CD4-positive, alpha-beta memory T cell (primary cell): ENCODE measurements at regions not wholly inside any gene's neighbourhood (a gene's known extent, or its start where the extent isn't known, plus 50 kb on each side); places are given as distances from the start of the nearest gene placed in this dataset.

Source experiments
- CTCF ChIA-PET: fragments of 350-600 bp; sonication (Branson Sonifier 250); formaldehyde crosslinking; loops from one replicate; lab custom pipeline; 2021; ENCODE audit warnings: inconsistent platforms; ENCODE audit not compliant: partially characterized antibody; lab: Charles Lee
- POLR2A ChIA-PET: fragments of 350-600 bp; sonication (Branson Sonifier 250); formaldehyde crosslinking; loops from one replicate; lab custom pipeline; 2021; ENCODE audit not compliant: partially characterized antibody; lab: Charles Lee
- DNase-seq, 5 donors: peaks; one replicate each; pipeline versions ENCODE4 v3.0.0 to v3.0.0-alpha.2; 2020 to 2022; ENCODE audit warnings: mixed read lengths in 1 of 5
- H3K27ac ChIP-seq: one replicate; pipeline ENCODE4 v1.7.0; 2013; ENCODE audit warnings: low read depth, low read length
- H3K27me3 ChIP-seq: 2 replicates; pipeline ENCODE4 v1.7.0; 2013; ENCODE audit warnings: mild to moderate bottlenecking, low read length, moderate library complexity; ENCODE audit not compliant: insufficient read depth
- H3K36me3 ChIP-seq: 2 replicates; pipeline ENCODE4 v1.7.0; 2013; ENCODE audit warnings: mild to moderate bottlenecking, low read length, moderate library complexity; ENCODE audit not compliant: insufficient read depth
- H3K4me1 ChIP-seq: 2 replicates; pipeline ENCODE4 v1.7.0; 2013; ENCODE audit warnings: mild to moderate bottlenecking, low read length, moderate library complexity; ENCODE audit not compliant: insufficient read depth
- H3K4me3 ChIP-seq, 2 donors: one replicate each; pipeline ENCODE4 v1.7.0; 2013; ENCODE audit warnings: low read length in 2 of 2, mild to moderate bottlenecking in 1 of 2
- H3K9me3 ChIP-seq, 2 donors: one replicate each; pipeline ENCODE4 v1.7.0; 2013; ENCODE audit warnings: low read length in 2 of 2, control low read depth in 1 of 2; ENCODE audit not compliant: control insufficient read depth in 1 of 2
- H3K27ac Mint-ChIP-seq, 7 donors: one replicate each; pipeline ENCODE4 v1.8.0; 2020 to 2021; ENCODE audit warnings: mixed read lengths in 7 of 7, mild to moderate bottlenecking in 6 of 7, inconsistent platforms in 3 of 7, moderate library complexity in 3 of 7
- H3K27me3 Mint-ChIP-seq, 2 donors: one replicate each; pipeline ENCODE4 v1.8.0; 2020 to 2021; ENCODE audit warnings: mixed read lengths in 2 of 2
- H3K36me3 Mint-ChIP-seq, 2 donors: one replicate each; pipeline ENCODE4 v1.8.0; 2020 to 2021; ENCODE audit warnings: mixed read lengths in 2 of 2, inconsistent platforms in 1 of 2, mild to moderate bottlenecking in 1 of 2
- H3K4me1 Mint-ChIP-seq, 4 donors: one replicate each; pipeline ENCODE4 v1.8.0; 2020 to 2021; ENCODE audit warnings: mixed read lengths in 4 of 4, mild to moderate bottlenecking in 1 of 4
- H3K4me3 Mint-ChIP-seq, 8 donors: one replicate each; pipeline ENCODE4 v1.8.0; 2020 to 2021; ENCODE audit warnings: mixed read lengths in 8 of 8, mild to moderate bottlenecking in 7 of 8, moderate library complexity in 6 of 8, inconsistent platforms in 3 of 8
- H3K9me3 Mint-ChIP-seq, 8 donors: one replicate each; pipeline ENCODE4 v1.8.0; 2020 to 2021; ENCODE audit warnings: mixed read lengths in 8 of 8, mild to moderate bottlenecking in 5 of 8, inconsistent platforms in 3 of 8, moderate library complexity in 1 of 8
- intact Hi-C: fragments of 100-400 bp; cut with micrococcal nuclease; formaldehyde crosslinking; loops from one replicate; pipeline ENCODE4 v1.15.1; 2023

- no peaks in the 10 kb centered on the region for H3K4me1 ChIP-seq
- H3K27me3 ChIP-seq: no peaks in the 10 kb centered on the region
- H3K36me3 Mint-ChIP-seq: no peaks in the 10 kb centered on the region
- H3K9me3 ChIP-seq: no peaks in the 10 kb centered on the region
- no peaks in the 10 kb centered on the region for H3K4me1 Mint-ChIP-seq
- intact Hi-C loops: no loop called here
- no peak overlapping the region for H3K27ac ChIP-seq
- H3K27ac Mint-ChIP-seq: no peak overlapping the region
- POLR2A ChIA-PET: no interaction called here
- no peak overlapping the region for H3K4me3 ChIP-seq
- no peak overlapping the region for H3K4me3 Mint-ChIP-seq
- peaks cover 3 to 6% of the 10 kb centered on the region in 2 donors for H3K27me3 Mint-ChIP-seq
- no peaks in the 10 kb centered on the region for H3K36me3 ChIP-seq
- peaks cover 0 to 2% (median 0%) of the 10 kb centered on the region in 8 donors for H3K9me3 Mint-ChIP-seq
- no peak for DNase-seq
- CTCF ChIA-PET: no interaction called here
These were observed 263.6 kb downstream of the SS18 start for GRCh38 chr18:25826823-25827222.

- POLR2A ChIA-PET: no interaction called here
- H3K9me3 Mint-ChIP-seq: peaks cover 0 to 5% (median 0%) of the 10 kb centered on the region in 8 donors
- no peaks in the 10 kb centered on the region for H3K4me1 ChIP-seq
- no peak overlapping the region for H3K27ac ChIP-seq
- H3K27ac Mint-ChIP-seq: peak overlapping the region in 2 of 7 donors; percentile 13 to 71
- H3K27me3 ChIP-seq: no peaks in the 10 kb centered on the region
- CTCF ChIA-PET: no interaction called here
- no peaks in the 10 kb centered on the region for H3K4me1 Mint-ChIP-seq
- no peaks in the 10 kb centered on the region for H3K36me3 ChIP-seq
- H3K27me3 Mint-ChIP-seq: peaks cover 3 to 6% of the 10 kb centered on the region in 2 donors
- intact Hi-C loops: no loop called here
- no peaks in the 10 kb centered on the region for H3K36me3 Mint-ChIP-seq
- no peaks in the 10 kb centered on the region for H3K9me3 ChIP-seq
- no peak overlapping the region for H3K4me3 ChIP-seq
- DNase-seq: no peak
- no peak overlapping the region for H3K4me3 Mint-ChIP-seq
These were observed 264.2 kb downstream of the SS18 start for GRCh38 chr18:25825979-25826776.

- intact Hi-C loops: no loop called here
- no peaks in the 10 kb centered on the region for H3K36me3 Mint-ChIP-seq
- Histone ChIP-seq H3K27me3 (no peaks in the 10 kb centered on the region), H3K4me1 (no peaks in the 10 kb centered on the region), H3K9me3 (no peaks in the 10 kb centered on the region), H3K4me3 (no peak overlapping the region), H3K36me3 (no peaks in the 10 kb centered on the region), H3K27ac (no peak overlapping the region)
- H3K4me3 Mint-ChIP-seq: no peak overlapping the region
- CTCF ChIA-PET: no interaction called here
- no peaks in the 10 kb centered on the region for H3K4me1 Mint-ChIP-seq
- H3K27ac Mint-ChIP-seq: no peak overlapping the region
- peaks cover 2 to 6% of the 10 kb centered on the region in 2 donors for H3K27me3 Mint-ChIP-seq
- no peak for DNase-seq
- peaks cover 0 to 5% (median 0%) of the 10 kb centered on the region in 8 donors for H3K9me3 Mint-ChIP-seq
- POLR2A ChIA-PET: no interaction called here
These were observed 265.4 kb downstream of the SS18 start for GRCh38 chr18:25825056-25825455.

- no peaks in the 10 kb centered on the region for H3K27me3 ChIP-seq
- Mint-ChIP-seq H3K4me1 (peaks cover 4 to 8% (median 6%) of the 10 kb centered on the region in 4 donors), H3K36me3 (no peaks in the 10 kb centered on the region), H3K4me3 (no peak overlapping the region), H3K27me3 (no peaks in the 10 kb centered on the region), H3K27ac (no peak overlapping the region), H3K9me3 (peaks cover 0 to 3% (median 0%) of the 10 kb centered on the region in 8 donors)
- POLR2A ChIA-PET: no interaction called here
- no peak overlapping the region for H3K27ac ChIP-seq
- CTCF ChIA-PET: no interaction called here
- DNase-seq: no peak
- no peaks in the 10 kb centered on the region for H3K9me3 ChIP-seq
- peaks cover 4% of the 10 kb centered on the region for H3K4me1 ChIP-seq
- no peak overlapping the region for H3K4me3 ChIP-seq
- intact Hi-C loops: no loop called here
- H3K36me3 ChIP-seq: no peaks in the 10 kb centered on the region
These were observed 270.6 kb downstream of the SS18 start for GRCh38 chr18:25819746-25820363.

GRCh38 chr18:25818505-25818904 is 271.9 kb downstream of the SS18 start:
- ChIA-PET CTCF (interaction anchor here (1.0 kb wide), 1 partner anchor 19 kb away, joined by 3 read pairs; no protein-coding TSS in a partner anchor), POLR2A (no interaction called here)
- H3K4me3 ChIP-seq: no peak overlapping the region
- DNase-seq: no peak
- no peaks in the 10 kb centered on the region for H3K27me3 Mint-ChIP-seq
- no peak overlapping the region for H3K27ac Mint-ChIP-seq
- H3K4me1 ChIP-seq: peaks cover 4% of the 10 kb centered on the region
- no peaks in the 10 kb centered on the region for H3K36me3 ChIP-seq
- H3K4me1 Mint-ChIP-seq: peaks cover 7 to 15% (median 12%) of the 10 kb centered on the region in 4 donors
- intact Hi-C loops: no loop called here
- peaks cover 0 to 3% (median 0%) of the 10 kb centered on the region in 8 donors for H3K9me3 Mint-ChIP-seq
- H3K9me3 ChIP-seq: no peaks in the 10 kb centered on the region
- H3K36me3 Mint-ChIP-seq: no peaks in the 10 kb centered on the region
- H3K4me3 Mint-ChIP-seq: no peak overlapping the region
- no peaks in the 10 kb centered on the region for H3K27me3 ChIP-seq
- H3K27ac ChIP-seq: no peak overlapping the region

GRCh38 chr18:25817546-25818237 is 272.7 kb downstream of the SS18 start:
- Mint-ChIP-seq H3K27me3 (no peaks in the 10 kb centered on the region), H3K36me3 (no peaks in the 10 kb centered on the region), H3K9me3 (peaks cover 0 to 3% (median 0%) of the 10 kb centered on the region in 8 donors), H3K4me1 (peaks cover 7 to 15% (median 12%) of the 10 kb centered on the region in 4 donors), H3K27ac (no peak overlapping the region), H3K4me3 (no peak overlapping the region)
- Histone ChIP-seq H3K4me1 (peaks cover 4% of the 10 kb centered on the region), H3K9me3 (no peaks in the 10 kb centered on the region), H3K4me3 (no peak overlapping the region), H3K27me3 (no peaks in the 10 kb centered on the region), H3K36me3 (no peaks in the 10 kb centered on the region), H3K27ac (no peak overlapping the region)
- intact Hi-C loops: no loop called here
- DNase-seq: no peak
- ChIA-PET POLR2A (no interaction called here), CTCF (interaction anchor here (1.0 kb wide), 1 partner anchor 20 kb away, joined by 3 read pairs; no protein-coding TSS in a partner anchor)

- Mint-ChIP-seq H3K36me3 (no peaks in the 10 kb centered on the region), H3K27ac (peak overlapping the region in 2 of 7 donors; percentile 22 to 33), H3K27me3 (no peaks in the 10 kb centered on the region), H3K4me1 (peaks cover 7 to 15% (median 12%) of the 10 kb centered on the region in 4 donors), H3K9me3 (no peaks in the 10 kb centered on the region), H3K4me3 (peak overlapping the region in 1 of 8 donors; percentile 30)
- DNase-seq: no peak
- H3K9me3 ChIP-seq: no peaks in the 10 kb centered on the region
- no peak overlapping the region for H3K4me3 ChIP-seq
- H3K27ac ChIP-seq: no peak overlapping the region
- H3K4me1 ChIP-seq: peaks cover 4% of the 10 kb centered on the region
- intact Hi-C loops: no loop called here
- CTCF ChIA-PET: no interaction called here
- no peaks in the 10 kb centered on the region for H3K36me3 ChIP-seq
- POLR2A ChIA-PET: no interaction called here
- H3K27me3 ChIP-seq: no peaks in the 10 kb centered on the region
These were observed 274.8 kb downstream of the SS18 start for GRCh38 chr18:25815659-25816058.
